Kidney epithelial cell (primary cell): ENCODE measurements at regions not wholly inside any gene's neighbourhood (a gene's known extent, or its start where the extent isn't known, plus 50 kb on each side); places are given as distances from the start of the nearest gene placed in this dataset.

ENCODE experiments used
- DNase-seq: peaks from one replicate; pipeline ENCODE4 v3.0.0-alpha.2; 2010; ENCODE audit warnings: low read depth
- H3K27me3 ChIP-seq: 2 replicates; pipeline ENCODE4 v1.6.0; 2011; ENCODE audit warnings: low read length; ENCODE audit not compliant: control insufficient read depth, insufficient read depth
- H3K36me3 ChIP-seq: 2 replicates; pipeline ENCODE4 v1.5.1; 2011; ENCODE audit warnings: low read length; ENCODE audit not compliant: control insufficient read depth, insufficient read depth
- H3K4me3 ChIP-seq: 2 replicates; pipeline ENCODE4 v1.5.1; 2011; ENCODE audit warnings: low read depth, mild to moderate bottlenecking, control low read depth, low read length
- TF ChIP-seq, protein P1 (sequence below): IDR thresholded peaks from 2 replicates; pipeline ENCODE4 v1.5.1; 2011; ENCODE audit warnings: mild to moderate bottlenecking, moderate library complexity, low read length, control low read depth, inconsistent platforms; ENCODE audit not compliant: insufficient read depth, poor library complexity, severe bottlenecking

DNA sequence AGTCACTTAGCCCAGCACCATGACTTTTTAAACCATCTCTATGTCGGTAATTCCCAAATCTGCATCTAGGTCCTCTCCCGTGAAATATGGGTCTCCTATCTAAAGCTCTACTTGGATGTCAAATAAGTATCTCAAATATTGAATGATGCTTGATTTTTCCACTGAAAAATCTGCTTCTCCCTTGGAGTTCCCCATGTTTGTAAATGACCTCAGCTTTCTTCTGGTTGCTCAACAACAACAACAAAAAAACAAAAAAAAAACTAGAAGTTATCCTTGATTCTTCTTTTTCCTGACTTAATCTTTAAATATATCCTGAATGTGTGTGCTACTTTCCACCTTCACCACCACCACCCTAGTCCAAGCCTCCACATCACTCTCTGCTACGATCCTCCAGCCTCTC is 307.5 kb upstream of the UBE2E2 start:
- DNase-seq = no peak
- H3K4me3 ChIP-seq = no peak overlapping the region
- H3K27me3 ChIP-seq = no peaks in the 10 kb centered on the region
- no peaks in the 10 kb centered on the region for H3K36me3 ChIP-seq
- TF ChIP-seq, protein P1, sequence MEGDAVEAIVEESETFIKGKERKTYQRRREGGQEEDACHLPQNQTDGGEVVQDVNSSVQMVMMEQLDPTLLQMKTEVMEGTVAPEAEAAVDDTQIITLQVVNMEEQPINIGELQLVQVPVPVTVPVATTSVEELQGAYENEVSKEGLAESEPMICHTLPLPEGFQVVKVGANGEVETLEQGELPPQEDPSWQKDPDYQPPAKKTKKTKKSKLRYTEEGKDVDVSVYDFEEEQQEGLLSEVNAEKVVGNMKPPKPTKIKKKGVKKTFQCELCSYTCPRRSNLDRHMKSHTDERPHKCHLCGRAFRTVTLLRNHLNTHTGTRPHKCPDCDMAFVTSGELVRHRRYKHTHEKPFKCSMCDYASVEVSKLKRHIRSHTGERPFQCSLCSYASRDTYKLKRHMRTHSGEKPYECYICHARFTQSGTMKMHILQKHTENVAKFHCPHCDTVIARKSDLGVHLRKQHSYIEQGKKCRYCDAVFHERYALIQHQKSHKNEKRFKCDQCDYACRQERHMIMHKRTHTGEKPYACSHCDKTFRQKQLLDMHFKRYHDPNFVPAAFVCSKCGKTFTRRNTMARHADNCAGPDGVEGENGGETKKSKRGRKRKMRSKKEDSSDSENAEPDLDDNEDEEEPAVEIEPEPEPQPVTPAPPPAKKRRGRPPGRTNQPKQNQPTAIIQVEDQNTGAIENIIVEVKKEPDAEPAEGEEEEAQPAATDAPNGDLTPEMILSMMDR = no peak

DNA sequence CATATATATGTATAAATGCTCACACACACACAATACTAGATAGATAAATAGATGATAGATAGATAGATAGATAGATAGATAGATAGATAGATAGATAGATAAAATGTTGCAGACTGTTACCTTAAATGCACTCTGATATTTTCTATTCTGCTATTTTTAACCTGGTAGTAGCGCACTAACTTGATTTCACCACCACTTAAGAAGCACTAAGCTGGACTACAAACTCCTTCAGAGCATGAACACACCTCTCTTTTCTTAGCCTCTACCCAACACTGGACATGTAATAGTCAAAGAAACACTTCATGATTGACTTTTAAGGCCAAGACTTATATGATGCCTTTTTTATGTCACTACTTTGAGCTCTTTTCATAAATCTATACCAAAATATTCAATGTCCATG is 304.6 kb upstream of the UBE2E2 start:
- no peak for DNase-seq
- no peak overlapping the region for H3K4me3 ChIP-seq
- TF ChIP-seq, protein P1 = no peak

DNA sequence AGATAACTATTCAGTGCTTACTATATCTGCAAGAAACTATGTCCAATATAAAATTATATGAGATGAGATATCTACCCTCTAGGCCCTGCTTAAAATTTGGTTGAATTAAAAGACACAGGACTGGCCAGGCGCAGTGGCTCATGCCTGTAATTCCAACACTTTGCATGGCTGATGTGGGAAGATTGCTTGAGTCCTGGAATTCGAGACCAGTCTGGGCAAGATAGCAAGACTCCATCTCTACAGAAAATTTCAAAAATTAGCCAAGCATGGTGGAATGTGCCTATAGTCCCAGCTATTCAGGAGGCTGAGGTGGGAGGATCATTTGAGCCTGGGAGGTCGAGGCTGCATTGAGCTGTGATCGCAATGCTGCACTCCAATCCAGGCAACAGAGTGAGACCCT is 303.7 kb upstream of the UBE2E2 start:
- DNase-seq = no peak
- H3K4me3 ChIP-seq = no peak overlapping the region
- no peaks in the 10 kb centered on the region for H3K36me3 ChIP-seq
- TF ChIP-seq, protein P1 = no peak
- no peaks in the 10 kb centered on the region for H3K27me3 ChIP-seq

More for the DNA sequence above, 304.6 kb upstream of the UBE2E2 start:
- H3K27me3 ChIP-seq = no peaks in the 10 kb centered on the region
- no peaks in the 10 kb centered on the region for H3K36me3 ChIP-seq

DNA sequence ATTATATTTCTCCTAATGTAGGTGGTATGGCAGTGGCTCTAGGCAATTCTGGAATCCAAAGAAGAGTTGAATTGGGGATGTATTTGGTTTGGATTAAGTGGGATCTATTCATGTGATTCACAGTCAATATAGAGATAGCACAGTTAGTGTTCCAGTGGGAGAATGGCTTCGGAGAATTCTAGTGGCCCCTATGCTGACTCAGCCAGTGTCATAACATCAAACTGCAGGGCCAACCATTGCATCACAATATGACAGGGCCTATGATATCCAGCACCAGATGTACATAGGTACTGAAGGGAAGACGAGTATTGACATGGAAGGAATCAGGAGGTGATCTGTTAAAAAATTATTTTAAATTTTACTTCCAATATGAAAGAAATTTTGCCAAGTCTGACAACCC is 302.8 kb upstream of the UBE2E2 start:
- DNase-seq = no peak
- TF ChIP-seq, protein P1 = no peak
- H3K4me3 ChIP-seq = no peak overlapping the region
- no peaks in the 10 kb centered on the region for H3K27me3 ChIP-seq
- H3K36me3 ChIP-seq = no peaks in the 10 kb centered on the region

DNA sequence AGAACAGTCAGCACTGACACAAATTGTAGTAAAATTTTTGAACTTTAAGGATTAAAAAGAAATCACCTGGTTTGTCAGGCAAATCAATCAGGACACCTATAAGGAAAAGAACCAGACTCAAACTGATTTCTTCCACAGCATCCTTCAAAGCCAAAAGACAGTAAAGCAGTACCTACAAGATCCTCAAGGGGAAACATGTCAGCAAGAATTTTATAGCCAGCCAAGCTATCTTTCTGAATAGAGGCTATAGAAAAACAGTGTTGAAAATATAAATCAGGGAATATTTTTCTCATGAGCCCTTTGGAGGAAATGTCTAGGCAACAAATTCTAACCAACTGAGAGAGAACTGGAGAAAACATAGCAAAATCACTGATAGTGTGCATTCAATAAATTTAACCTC is 301.4 kb upstream of the UBE2E2 start:
- Histone ChIP-seq H3K4me3 (no peak overlapping the region), H3K27me3 (no peaks in the 10 kb centered on the region), H3K36me3 (no peaks in the 10 kb centered on the region)
- no peak for DNase-seq
- TF ChIP-seq, protein P1 = no peak

DNA sequence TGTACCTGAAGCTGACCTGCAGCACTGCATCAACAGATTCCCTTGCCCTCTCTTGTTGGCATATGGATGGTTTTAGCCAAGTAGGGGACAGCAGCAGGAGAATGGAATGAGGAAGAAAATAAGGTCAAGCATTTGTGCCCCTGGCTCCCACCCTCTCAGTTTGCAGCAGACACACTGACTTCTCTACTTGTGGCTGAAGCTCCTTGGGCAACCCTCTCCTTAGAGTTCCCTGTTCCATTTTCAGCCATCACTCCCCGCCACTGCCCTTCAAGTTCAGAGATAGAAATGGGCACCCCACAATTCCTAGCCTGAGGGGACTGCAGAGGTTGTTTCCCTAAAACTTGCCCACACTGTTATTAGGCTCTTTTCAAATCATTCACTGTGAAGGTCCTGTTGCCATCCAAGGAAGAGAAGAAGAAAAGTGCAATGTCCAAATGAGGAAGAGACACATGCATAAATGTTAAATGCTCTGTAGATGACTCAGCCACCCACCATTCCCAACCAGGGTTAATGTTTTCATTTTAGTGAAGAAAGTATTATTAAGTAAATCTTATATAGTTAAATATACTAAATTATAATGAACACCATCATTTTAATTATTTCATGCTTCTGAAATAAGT is 295.9 kb upstream of the UBE2E2 start:
- TF ChIP-seq, protein P1 = no peak
- no peak for DNase-seq
- H3K27me3 ChIP-seq = no peaks in the 10 kb centered on the region
- no peak overlapping the region for H3K4me3 ChIP-seq
- no peaks in the 10 kb centered on the region for H3K36me3 ChIP-seq
